HG02870 (cell line): ENCODE measurements at regions not wholly inside any gene's neighbourhood (a gene's known extent, or its start where the extent isn't known, plus 50 kb on each side); places are given as distances from the start of the nearest gene placed in this dataset.
"Not testable (repeated sequence)": the region's sequence is repeated elsewhere in the genome, so short reads cannot be mapped to it uniquely, and the experiment has no call there.

Experiments used
- ATAC-seq: cut with Tn5 transposase; IDR thresholded peaks from one replicate; pipeline ENCODE4 v1.9.1; 2021; ENCODE audit warnings: mild to moderate bottlenecking, moderate library complexity; ENCODE audit not compliant: unreplicated experiment

- ATAC-seq: no peak
Observed at GRCh38 chr14:71454010-71454409, 478.2 kb upstream of the RGS6 start.

- no peak for ATAC-seq
Observed at GRCh38 chr14:71454513-71455332, 477.5 kb upstream of the RGS6 start.

- ATAC-seq: no peak
Observed at GRCh38 chr14:71460091-71460490, 472.1 kb upstream of the RGS6 start.

GRCh38 chr14:71461617-71462016, 470.6 kb upstream of the RGS6 start:
- ATAC-seq: not testable (repeated sequence)

GRCh38 chr14:71463807-71464206, 468.4 kb upstream of the RGS6 start:
- ATAC-seq: no peak

- ATAC-seq: no peak
Observed at GRCh38 chr14:71464840-71465239, 467.4 kb upstream of the RGS6 start.

GRCh38 chr14:71465316-71465715, 466.9 kb upstream of the RGS6 start:
- ATAC-seq: no peak

- ATAC-seq: no peak
Observed at GRCh38 chr14:71466251-71466650, 466.0 kb upstream of the RGS6 start.

GRCh38 chr14:71466946-71467345, 465.3 kb upstream of the RGS6 start:
- ATAC-seq: no peak

GRCh38 chr14:71467361-71467811, 464.8 kb upstream of the RGS6 start:
- no peak for ATAC-seq

- ATAC-seq: no peak
Observed at GRCh38 chr14:71468701-71469100, 463.5 kb upstream of the RGS6 start.

GRCh38 chr14:71469643-71470335, 462.4 kb upstream of the RGS6 start:
- no peak for ATAC-seq

GRCh38 chr14:71471634-71472355, 460.4 kb upstream of the RGS6 start:
- ATAC-seq: no peak

- ATAC-seq: no peak
Observed at GRCh38 chr14:71472356-71473340, 459.6 kb upstream of the RGS6 start.

GRCh38 chr14:71473843-71474242, 458.4 kb upstream of the RGS6 start:
- no peak for ATAC-seq

- ATAC-seq: no peak
Observed at GRCh38 chr14:71474301-71475265, 457.6 kb upstream of the RGS6 start.

- ATAC-seq: no peak
Observed at GRCh38 chr14:71475916-71476315, 456.3 kb upstream of the RGS6 start.

GRCh38 chr14:71478542-71478941, 453.7 kb upstream of the RGS6 start:
- no peak for ATAC-seq

GRCh38 chr14:71481021-71481654, 451.1 kb upstream of the RGS6 start:
- no peak for ATAC-seq
